Astrocyte (in vitro differentiated cells and primary cell): ENCODE measurements at regions not wholly inside any gene's neighbourhood (a gene's known extent, or its start where the extent isn't known, plus 50 kb on each side); places are given as distances from the start of the nearest gene placed in this dataset.

Experiments used
- DNase-seq: peaks from one replicate; pipeline ENCODE4 v3.0.0-alpha.2; 2010; ENCODE audit warnings: low read depth
- FAIRE-seq: peaks from 2 replicates; lab custom pipeline; 2011; peaks lifted over from hg19 to GRCh38; lab: Jason Lieb, UNC
- H2AFZ ChIP-seq: 2 replicates; pipeline ENCODE4 v1.6.0; 2012; ENCODE audit warnings: low read depth, low read length, inconsistent platforms
- H3K27ac ChIP-seq: 2 replicates; pipeline ENCODE4 v1.5.1; 2011; ENCODE audit warnings: low read depth, low read length, inconsistent platforms
- H3K27me3 ChIP-seq: 2 replicates; pipeline ENCODE4 v1.6.0; 2011; ENCODE audit warnings: low read length, inconsistent platforms; ENCODE audit not compliant: insufficient read depth
- H3K36me3 ChIP-seq: 2 replicates; pipeline ENCODE4 v1.5.1; 2011; ENCODE audit warnings: low read length, inconsistent platforms; ENCODE audit not compliant: insufficient read depth
- H3K4me1 ChIP-seq: 2 replicates; pipeline ENCODE4 v1.5.1; 2011; ENCODE audit warnings: low read length, inconsistent platforms; ENCODE audit not compliant: insufficient read depth
- H3K4me2 ChIP-seq: 2 replicates; pipeline ENCODE4 v1.6.0; 2012; ENCODE audit warnings: low read length, inconsistent platforms
- H3K4me3 ChIP-seq: 2 replicates; pipeline ENCODE4 v1.5.1; 2011; ENCODE audit warnings: low read depth, mild to moderate bottlenecking, low read length, inconsistent platforms; ENCODE audit not compliant: insufficient read depth
- H3K79me2 ChIP-seq: 2 replicates; pipeline ENCODE4 v1.6.0; 2012; ENCODE audit warnings: mild to moderate bottlenecking, low read length, inconsistent platforms; ENCODE audit not compliant: insufficient read depth
- H3K9ac ChIP-seq: 2 replicates; pipeline ENCODE4 v1.6.0; 2012; ENCODE audit warnings: mild to moderate bottlenecking, low read length, inconsistent platforms
- H3K9me3 ChIP-seq: 2 replicates; pipeline ENCODE4 v1.5.1; 2012; ENCODE audit warnings: low read depth, mild to moderate bottlenecking, low read length, inconsistent platforms; ENCODE audit not compliant: insufficient read depth
- H4K20me1 ChIP-seq: 2 replicates; pipeline ENCODE4 v1.6.0; 2012; ENCODE audit warnings: low read length, inconsistent platforms; ENCODE audit not compliant: insufficient read depth
- H3K27ac Mint-ChIP-seq: one replicate; pipeline ENCODE4 v1.8.0; 2021; ENCODE audit warnings: mild to moderate bottlenecking, mixed read lengths; ENCODE audit not compliant: unreplicated experiment
- H3K27me3 Mint-ChIP-seq: one replicate; pipeline ENCODE4 v1.8.0; 2021; ENCODE audit warnings: low read depth, mixed read lengths; ENCODE audit not compliant: unreplicated experiment
- H3K36me3 Mint-ChIP-seq: one replicate; pipeline ENCODE4 v1.8.0; 2021; ENCODE audit warnings: low read depth, mixed read lengths; ENCODE audit not compliant: unreplicated experiment
- H3K4me1 Mint-ChIP-seq: one replicate; pipeline ENCODE4 v1.8.0; 2021; ENCODE audit warnings: low read depth, mixed read lengths; ENCODE audit not compliant: unreplicated experiment
- H3K4me3 Mint-ChIP-seq: one replicate; pipeline ENCODE4 v1.8.0; 2021; ENCODE audit warnings: mild to moderate bottlenecking, moderate library complexity, mixed read lengths; ENCODE audit not compliant: unreplicated experiment
- H3K9me3 Mint-ChIP-seq: one replicate; pipeline ENCODE4 v1.8.0; 2021; ENCODE audit warnings: mild to moderate bottlenecking, mixed read lengths; ENCODE audit not compliant: unreplicated experiment
- EZH2 ChIP-seq: IDR thresholded peaks from 2 replicates; pipeline ENCODE4 v1.6.1; 2012; ENCODE audit warnings: mild to moderate bottlenecking, low read length, inconsistent platforms; ENCODE audit not compliant: insufficient read depth
- TF ChIP-seq, protein P1 (sequence below): IDR thresholded peaks from 2 replicates; pipeline ENCODE4 v1.5.1; 2011; ENCODE audit warnings: low read depth, mild to moderate bottlenecking, inconsistent platforms, low read length, moderate library complexity; ENCODE audit not compliant: insufficient read depth

GRCh38 chr18:64403784-64404503 lies 255.1 kb upstream of the LINC00305 start:
- no peak overlapping the region for H2AFZ ChIP-seq
- Mint-ChIP-seq H3K9me3 (no peaks in the 10 kb centered on the region), H3K27ac (no peak overlapping the region), H3K4me3 (no peak overlapping the region), H3K4me1 (no peaks in the 10 kb centered on the region), H3K36me3 (no peaks in the 10 kb centered on the region), H3K27me3 (peaks cover 2% of the 10 kb centered on the region)
- TF ChIP-seq EZH2, result no peak
- FAIRE-seq, result no peak
- no peak for DNase-seq
- no peaks in the 10 kb centered on the region for H3K9me3 ChIP-seq
- H3K4me3 ChIP-seq, result no peak overlapping the region
- H3K79me2 ChIP-seq, result no peaks in the 10 kb centered on the region
- no peaks in the 10 kb centered on the region for H4K20me1 ChIP-seq
- H3K9ac ChIP-seq, result no peak overlapping the region
- H3K27me3 ChIP-seq, result no peaks in the 10 kb centered on the region
- no peak overlapping the region for H3K4me2 ChIP-seq
- H3K4me1 ChIP-seq, result no peaks in the 10 kb centered on the region
- H3K36me3 ChIP-seq, result no peaks in the 10 kb centered on the region
- no peak overlapping the region for H3K27ac ChIP-seq

DNA sequence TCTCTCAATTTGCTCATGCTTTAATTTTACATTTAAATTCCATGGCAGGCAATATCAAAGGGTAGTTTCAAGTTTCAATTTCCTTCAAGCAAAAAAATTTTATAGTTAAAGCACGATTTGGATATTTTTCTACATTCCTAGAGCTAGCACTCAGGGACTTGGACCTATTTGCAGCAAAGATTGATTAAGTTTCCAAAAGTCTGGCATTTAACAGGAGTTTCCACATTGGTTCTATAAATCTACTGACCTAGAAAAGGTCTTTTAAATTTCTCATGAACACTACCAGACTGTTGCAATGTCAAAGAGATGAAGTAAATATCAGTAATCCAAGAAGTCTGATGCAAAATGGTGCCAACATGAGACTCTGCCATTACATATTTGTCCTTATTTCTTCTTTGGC lies 253.7 kb upstream of the LINC00305 start:
- Histone ChIP-seq H4K20me1 (no peaks in the 10 kb centered on the region), H3K4me2 (no peak overlapping the region), H3K9ac (no peak overlapping the region), H3K36me3 (no peaks in the 10 kb centered on the region), H2AFZ (no peak overlapping the region), H3K4me3 (no peak overlapping the region), H3K79me2 (no peaks in the 10 kb centered on the region), H3K27me3 (no peaks in the 10 kb centered on the region), H3K4me1 (no peaks in the 10 kb centered on the region), H3K27ac (no peak overlapping the region), H3K9me3 (no peaks in the 10 kb centered on the region)
- Mint-ChIP-seq H3K4me3 (no peak overlapping the region), H3K4me1 (no peaks in the 10 kb centered on the region), H3K36me3 (no peaks in the 10 kb centered on the region), H3K27me3 (peaks cover 2% of the 10 kb centered on the region), H3K9me3 (no peaks in the 10 kb centered on the region), H3K27ac (no peak overlapping the region)
- DNase-seq (no peak), FAIRE-seq (no peak)
- TF ChIP-seq, protein P1, sequence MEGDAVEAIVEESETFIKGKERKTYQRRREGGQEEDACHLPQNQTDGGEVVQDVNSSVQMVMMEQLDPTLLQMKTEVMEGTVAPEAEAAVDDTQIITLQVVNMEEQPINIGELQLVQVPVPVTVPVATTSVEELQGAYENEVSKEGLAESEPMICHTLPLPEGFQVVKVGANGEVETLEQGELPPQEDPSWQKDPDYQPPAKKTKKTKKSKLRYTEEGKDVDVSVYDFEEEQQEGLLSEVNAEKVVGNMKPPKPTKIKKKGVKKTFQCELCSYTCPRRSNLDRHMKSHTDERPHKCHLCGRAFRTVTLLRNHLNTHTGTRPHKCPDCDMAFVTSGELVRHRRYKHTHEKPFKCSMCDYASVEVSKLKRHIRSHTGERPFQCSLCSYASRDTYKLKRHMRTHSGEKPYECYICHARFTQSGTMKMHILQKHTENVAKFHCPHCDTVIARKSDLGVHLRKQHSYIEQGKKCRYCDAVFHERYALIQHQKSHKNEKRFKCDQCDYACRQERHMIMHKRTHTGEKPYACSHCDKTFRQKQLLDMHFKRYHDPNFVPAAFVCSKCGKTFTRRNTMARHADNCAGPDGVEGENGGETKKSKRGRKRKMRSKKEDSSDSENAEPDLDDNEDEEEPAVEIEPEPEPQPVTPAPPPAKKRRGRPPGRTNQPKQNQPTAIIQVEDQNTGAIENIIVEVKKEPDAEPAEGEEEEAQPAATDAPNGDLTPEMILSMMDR, result no peak
- no peak for TF ChIP-seq EZH2

GRCh38 chr18:64401268-64402060 lies 252.6 kb upstream of the LINC00305 start:
- no peaks in the 10 kb centered on the region for H3K36me3 Mint-ChIP-seq

More at GRCh38 chr18:64401268-64402060, 252.6 kb upstream of the LINC00305 start:
- H3K79me2 ChIP-seq, result no peaks in the 10 kb centered on the region
- H4K20me1 ChIP-seq, result no peaks in the 10 kb centered on the region
- no peaks in the 10 kb centered on the region for H3K36me3 ChIP-seq
- H3K27ac ChIP-seq, result no peak overlapping the region
- DNase-seq (no peak), FAIRE-seq (no peak)
- TF ChIP-seq EZH2, result no peak
- TF ChIP-seq, protein P1, result no peak
- peaks cover 2% of the 10 kb centered on the region for H3K27me3 Mint-ChIP-seq
- no peak overlapping the region for H3K27ac Mint-ChIP-seq
- H3K4me1 Mint-ChIP-seq, result no peaks in the 10 kb centered on the region
- H3K27me3 ChIP-seq, result no peaks in the 10 kb centered on the region
- H3K4me1 ChIP-seq, result no peaks in the 10 kb centered on the region
- H3K4me3 ChIP-seq, result no peak overlapping the region
- no peak overlapping the region for H2AFZ ChIP-seq
- H3K4me3 Mint-ChIP-seq, result no peak overlapping the region
- H3K9ac ChIP-seq, result no peak overlapping the region
- no peak overlapping the region for H3K4me2 ChIP-seq
- H3K9me3 ChIP-seq, result no peaks in the 10 kb centered on the region
- H3K9me3 Mint-ChIP-seq, result no peaks in the 10 kb centered on the region
